Brain microvascular endothelial cell (primary cell): ENCODE measurements at regions not wholly inside any gene's neighbourhood (a gene's known extent, or its start where the extent isn't known, plus 50 kb on each side); places are given as distances from the start of the nearest gene placed in this dataset.

Source experiments
- DNase-seq: peaks from one replicate; pipeline ENCODE4 v3.0.0-alpha.2; 2020
- H3K27ac ChIP-seq: fragments of 250-450 bp; sonication (Bioruptor Pico); 2 replicates; pipeline ENCODE4 v1.5.1; 2020; ENCODE audit warnings: mild to moderate bottlenecking, moderate library complexity
- H3K27me3 ChIP-seq: fragments of 250-450 bp; sonication (Bioruptor Pico); replicated peaks from 2 replicates; pipeline ENCODE4 v1.5.1; 2020; ENCODE audit warnings: mild to moderate bottlenecking
- H3K36me3 ChIP-seq: fragments of 250-450 bp; sonication (Bioruptor Pico); replicated peaks from 2 replicates; pipeline ENCODE4 v1.5.1; 2020; ENCODE audit warnings: mild to moderate bottlenecking
- H3K4me3 ChIP-seq: 2 replicates; pipeline ENCODE4 v1.5.1; 2011; ENCODE audit warnings: low read depth, mild to moderate bottlenecking, control low read depth, low read length, moderate library complexity
- in situ Hi-C: cut with HindIII; loops from 2 replicates; pipeline ENCODE4 v1.10.0; 2017; ENCODE audit warnings: low sequenced_read_pairs, low pct_ligation_motif_present
- TF ChIP-seq, protein P1 (sequence below): IDR thresholded peaks from 2 replicates; pipeline ENCODE4 v1.5.1; 2011; ENCODE audit warnings: low read depth, mild to moderate bottlenecking, moderate library complexity, low read length, control low read depth, inconsistent platforms; ENCODE audit errors: missing control alignments

DNA sequence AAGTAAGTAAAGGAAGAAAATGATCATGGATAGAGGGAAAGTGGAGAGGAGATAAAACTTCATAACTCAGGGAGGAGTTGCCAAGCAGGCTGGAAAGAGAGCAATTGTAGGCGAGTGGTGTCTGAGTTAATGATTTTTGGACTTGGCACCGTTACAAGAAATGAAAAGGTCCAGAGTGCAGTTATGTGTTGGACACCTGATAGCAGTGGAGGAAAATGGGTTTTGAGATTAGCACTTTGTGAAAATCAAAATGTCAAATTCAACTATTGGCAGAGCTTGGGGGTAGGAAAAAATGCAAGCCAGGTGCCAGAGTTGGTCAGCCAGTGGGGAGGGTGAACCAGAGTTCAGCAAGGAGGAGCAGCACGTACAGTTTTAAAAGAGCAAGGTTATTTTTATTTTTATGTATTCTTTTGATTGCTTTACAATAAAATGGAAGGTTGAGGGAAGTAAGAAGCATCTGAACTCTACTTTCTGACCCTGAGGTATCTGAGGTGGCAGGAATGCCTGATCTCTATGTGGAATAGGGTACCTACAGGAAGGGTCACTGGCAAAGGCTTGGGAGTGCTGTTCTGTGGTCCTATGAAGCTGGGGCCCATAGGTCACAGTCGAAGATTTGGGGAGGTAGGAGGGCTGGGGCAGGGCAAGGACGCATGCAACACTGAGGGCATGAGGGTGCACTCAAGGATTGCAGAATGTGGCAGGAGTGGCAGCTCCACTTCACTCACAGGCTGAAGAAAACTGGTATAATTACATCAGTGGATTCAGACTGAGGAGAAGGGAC, 127.5 kb downstream of the CD8B2 start:
- Histone ChIP-seq H3K27ac (no peak overlapping the region), H3K27me3 (no peaks in the 10 kb centered on the region), H3K36me3 (no peaks in the 10 kb centered on the region), H3K4me3 (no peak overlapping the region)
- TF ChIP-seq, protein P1, sequence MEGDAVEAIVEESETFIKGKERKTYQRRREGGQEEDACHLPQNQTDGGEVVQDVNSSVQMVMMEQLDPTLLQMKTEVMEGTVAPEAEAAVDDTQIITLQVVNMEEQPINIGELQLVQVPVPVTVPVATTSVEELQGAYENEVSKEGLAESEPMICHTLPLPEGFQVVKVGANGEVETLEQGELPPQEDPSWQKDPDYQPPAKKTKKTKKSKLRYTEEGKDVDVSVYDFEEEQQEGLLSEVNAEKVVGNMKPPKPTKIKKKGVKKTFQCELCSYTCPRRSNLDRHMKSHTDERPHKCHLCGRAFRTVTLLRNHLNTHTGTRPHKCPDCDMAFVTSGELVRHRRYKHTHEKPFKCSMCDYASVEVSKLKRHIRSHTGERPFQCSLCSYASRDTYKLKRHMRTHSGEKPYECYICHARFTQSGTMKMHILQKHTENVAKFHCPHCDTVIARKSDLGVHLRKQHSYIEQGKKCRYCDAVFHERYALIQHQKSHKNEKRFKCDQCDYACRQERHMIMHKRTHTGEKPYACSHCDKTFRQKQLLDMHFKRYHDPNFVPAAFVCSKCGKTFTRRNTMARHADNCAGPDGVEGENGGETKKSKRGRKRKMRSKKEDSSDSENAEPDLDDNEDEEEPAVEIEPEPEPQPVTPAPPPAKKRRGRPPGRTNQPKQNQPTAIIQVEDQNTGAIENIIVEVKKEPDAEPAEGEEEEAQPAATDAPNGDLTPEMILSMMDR = no peak
- no peak for DNase-seq
- in situ Hi-C loops = no loop called here

DNA sequence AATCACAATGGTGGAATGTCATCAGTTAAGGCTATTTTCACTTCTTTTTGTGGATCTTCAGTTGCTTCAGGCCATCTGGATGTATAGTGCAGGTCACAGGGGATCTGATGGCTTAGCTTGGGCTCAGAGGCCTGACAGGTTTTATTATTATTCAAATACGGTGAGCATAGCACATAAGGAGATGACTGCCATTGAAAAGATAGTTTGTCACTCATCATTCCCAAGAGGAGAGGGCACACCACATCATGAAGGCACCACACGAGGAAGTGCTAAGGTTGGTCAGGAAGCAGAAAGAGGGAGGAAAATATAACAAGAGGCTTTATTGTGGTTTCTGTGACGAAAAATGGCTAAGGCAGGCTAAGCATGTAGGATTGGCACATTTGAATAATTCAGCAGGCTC, 131.4 kb downstream of the CD8B2 start:
- no peaks in the 10 kb centered on the region for H3K27me3 ChIP-seq
- DNase-seq = no peak
- no peak overlapping the region for H3K4me3 ChIP-seq
- no peak overlapping the region for H3K27ac ChIP-seq
- TF ChIP-seq, protein P1 = no peak
- in situ Hi-C loops = no loop called here
- no peaks in the 10 kb centered on the region for H3K36me3 ChIP-seq

DNA sequence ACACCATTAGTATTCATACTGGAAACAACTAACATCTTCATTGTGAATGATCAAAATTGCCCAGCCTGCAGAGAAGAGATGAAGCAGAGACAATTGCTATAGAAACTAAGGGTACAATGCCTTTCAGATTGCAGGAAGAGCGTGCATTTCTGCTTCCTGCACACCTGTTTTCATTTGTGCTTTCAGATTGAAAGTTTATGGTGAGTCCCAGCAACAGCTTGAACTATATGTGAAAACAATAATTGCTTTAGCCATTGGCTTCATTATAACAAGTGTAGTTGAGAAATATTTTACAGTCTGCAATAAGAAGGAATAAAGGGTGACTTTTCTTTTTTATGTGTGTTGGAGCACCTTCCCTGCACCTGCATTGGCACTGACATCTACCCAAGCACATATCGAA, 136.3 kb downstream of the CD8B2 start:
- H3K27ac ChIP-seq = no peak overlapping the region
- TF ChIP-seq, protein P1 = no peak
- in situ Hi-C loops = no loop called here
- H3K27me3 ChIP-seq = no peaks in the 10 kb centered on the region
- H3K36me3 ChIP-seq = no peaks in the 10 kb centered on the region
- H3K4me3 ChIP-seq = no peak overlapping the region
- no peak for DNase-seq

DNA sequence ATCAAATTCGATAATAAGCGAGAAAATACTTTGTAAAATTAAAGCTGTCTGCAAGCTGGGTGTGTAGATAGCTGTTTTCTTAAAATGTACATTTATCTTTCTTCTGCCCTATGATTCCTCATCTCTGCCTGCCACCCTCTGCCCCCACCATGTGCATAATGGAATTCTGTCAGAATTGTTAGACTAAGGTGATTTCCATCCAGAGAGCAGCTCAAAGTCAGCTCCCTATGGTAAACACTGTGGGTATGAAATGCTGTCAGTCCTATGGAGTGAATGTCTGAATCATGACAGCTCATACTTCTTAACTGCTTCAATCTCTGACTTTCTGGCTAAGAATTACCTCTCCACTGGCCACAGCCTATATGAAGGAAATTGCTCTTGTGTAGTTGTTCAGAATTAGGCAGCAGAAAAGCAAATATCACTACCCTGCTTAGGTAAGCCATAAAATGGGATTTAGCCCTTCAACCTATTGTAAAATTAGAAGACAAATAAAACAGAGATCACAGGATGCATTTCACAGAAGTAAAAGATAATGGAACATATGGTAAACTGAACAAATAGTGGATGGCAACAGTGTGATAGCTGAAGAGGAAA, 137.7 kb downstream of the CD8B2 start:
- in situ Hi-C loops = no loop called here
- TF ChIP-seq, protein P1 = no peak
- no peaks in the 10 kb centered on the region for H3K27me3 ChIP-seq

DNA sequence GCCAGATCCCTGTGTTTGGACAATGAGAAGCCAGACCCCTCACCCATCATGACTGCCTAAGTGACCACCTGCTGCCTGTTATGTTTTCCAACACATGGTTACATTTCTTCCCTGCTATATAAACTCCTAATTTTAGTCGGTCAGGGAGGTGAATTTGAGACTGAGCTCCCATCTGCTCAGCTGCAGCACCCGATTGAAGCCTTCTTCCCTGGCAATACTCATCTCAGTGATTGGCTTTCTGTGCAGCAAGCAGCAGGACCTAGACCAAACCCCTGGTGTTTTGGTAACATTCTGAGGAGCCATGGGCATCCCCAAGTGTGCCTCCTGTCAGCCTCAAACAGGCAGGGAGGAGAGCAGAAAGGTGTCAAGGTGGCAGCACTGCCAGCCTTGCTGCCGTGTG, 141.2 kb downstream of the CD8B2 start:
- DNase-seq = no peak
- Histone ChIP-seq H3K27ac (no peak overlapping the region), H3K27me3 (no peaks in the 10 kb centered on the region), H3K36me3 (no peaks in the 10 kb centered on the region), H3K4me3 (no peak overlapping the region)
- in situ Hi-C loops = no loop called here
- TF ChIP-seq, protein P1 = no peak

More for the DNA sequence above, 137.7 kb downstream of the CD8B2 start:
- Histone ChIP-seq H3K4me3 (no peak overlapping the region), H3K27ac (no peak overlapping the region), H3K36me3 (no peaks in the 10 kb centered on the region)
- DNase-seq = no peak
